H9 (cell line): ENCODE measurements at regions not wholly inside any gene's neighbourhood (a gene's known extent, or its start where the extent isn't known, plus 50 kb on each side); places are given as distances from the start of the nearest gene placed in this dataset.

Experiments
- DNase-seq: peaks from one replicate; pipeline ENCODE4 v3.0.0-alpha.2; 2017
- H2AFZ ChIP-seq: one replicate; pipeline ENCODE4 v1.6.1; 2013; ENCODE audit warnings: mild to moderate bottlenecking, low read length, control low read depth, moderate library complexity
- H2AK5ac ChIP-seq: 2 replicates; pipeline ENCODE4 v1.6.1; 2013; ENCODE audit warnings: low read length, control low read depth, mixed read lengths; ENCODE audit not compliant: insufficient read length
- H2BK120ac ChIP-seq: one replicate; pipeline ENCODE4 v1.6.1; 2013; ENCODE audit warnings: low read depth, mild to moderate bottlenecking, low read length, control low read depth, inconsistent platforms; ENCODE audit not compliant: poor library complexity, severe bottlenecking
- H2BK12ac ChIP-seq: 2 replicates; pipeline ENCODE4 v1.6.1; 2013; ENCODE audit warnings: low read length, control low read depth, mixed read lengths, low read depth; ENCODE audit not compliant: insufficient read length
- H2BK15ac ChIP-seq: 2 replicates; pipeline ENCODE4 v1.6.1; 2013; ENCODE audit warnings: low read depth, low read length, control low read depth
- H2BK20ac ChIP-seq: one replicate; pipeline ENCODE4 v1.6.1; 2013; ENCODE audit warnings: low read depth, mild to moderate bottlenecking, low read length, control low read depth, inconsistent platforms; ENCODE audit not compliant: poor library complexity, severe bottlenecking
- H2BK5ac ChIP-seq: 2 replicates; pipeline ENCODE4 v1.6.1; 2013; ENCODE audit warnings: low read length, control low read depth, mixed read lengths; ENCODE audit not compliant: insufficient read length
- H3K14ac ChIP-seq: 2 replicates; pipeline ENCODE4 v1.6.1; 2013; ENCODE audit warnings: low read length, control low read depth; ENCODE audit not compliant: insufficient read depth
- H3K18ac ChIP-seq: 2 replicates; pipeline ENCODE4 v1.6.1; 2013; ENCODE audit warnings: low read depth, mild to moderate bottlenecking, mixed read lengths, low read length, control low read depth; ENCODE audit not compliant: insufficient read length
- H3K23ac ChIP-seq: 2 replicates; pipeline ENCODE4 v1.6.1; 2013; ENCODE audit warnings: low read length, control low read depth, mixed read lengths, low read depth; ENCODE audit not compliant: insufficient read length
- H3K23me2 ChIP-seq: 2 replicates; pipeline ENCODE4 v1.6.1; 2013; ENCODE audit warnings: low read depth, mild to moderate bottlenecking, mixed read lengths, low read length, control low read depth; ENCODE audit not compliant: insufficient read length, poor library complexity, severe bottlenecking
- H3K27ac ChIP-seq: 2 replicates; pipeline ENCODE4 v1.5.1; 2013; ENCODE audit warnings: low read length, control low read depth, mixed read lengths, low read depth; ENCODE audit not compliant: insufficient read length
- H3K27me3 ChIP-seq: 2 replicates; pipeline ENCODE4 v1.6.1; 2013; ENCODE audit warnings: low read length, control low read depth, inconsistent platforms; ENCODE audit not compliant: insufficient read depth
- H3K4ac ChIP-seq: 2 replicates; pipeline ENCODE4 v1.6.1; 2013; ENCODE audit warnings: low read depth, mild to moderate bottlenecking, control low read depth, inconsistent platforms, low read length, moderate library complexity
- H3K4me1 ChIP-seq: 2 replicates; pipeline ENCODE4 v1.6.1; 2013; ENCODE audit warnings: low read length, control low read depth, inconsistent platforms; ENCODE audit not compliant: insufficient read depth
- H3K4me2 ChIP-seq: 2 replicates; pipeline ENCODE4 v1.6.1; 2013; ENCODE audit warnings: low read length, control low read depth, mixed read lengths; ENCODE audit not compliant: insufficient read length, insufficient read depth
- H3K56ac ChIP-seq: 2 replicates; pipeline ENCODE4 v1.6.1; 2013; ENCODE audit warnings: low read depth, mild to moderate bottlenecking, mixed read lengths, low read length, control low read depth; ENCODE audit not compliant: insufficient read length
- H3K79me1 ChIP-seq: 2 replicates; pipeline ENCODE4 v1.6.1; 2013; ENCODE audit warnings: low read depth, mild to moderate bottlenecking, moderate library complexity, low read length, control low read depth, inconsistent platforms; ENCODE audit not compliant: insufficient read depth, poor library complexity, severe bottlenecking
- H3K79me2 ChIP-seq: 2 replicates; pipeline ENCODE4 v1.6.1; 2013; ENCODE audit warnings: low read length, control low read depth, inconsistent platforms; ENCODE audit not compliant: insufficient read depth
- H3K9ac ChIP-seq: 2 replicates; pipeline ENCODE4 v1.6.1; 2013; ENCODE audit warnings: low read length, control low read depth, mixed read lengths; ENCODE audit not compliant: insufficient read length; ENCODE audit errors: extremely low read depth
- H3K9me3 ChIP-seq: one replicate; pipeline ENCODE4 v1.6.1; 2013; ENCODE audit warnings: low read depth, low read length, inconsistent platforms; ENCODE audit not compliant: control insufficient read depth
- H3T11ph ChIP-seq: one replicate; pipeline ENCODE4 v1.6.1; 2013; ENCODE audit warnings: mild to moderate bottlenecking, low read length, control low read depth, inconsistent platforms
- H4K20me1 ChIP-seq: one replicate; pipeline ENCODE4 v1.6.1; 2013; ENCODE audit not compliant: control insufficient read depth, insufficient read length, insufficient read depth
- H4K5ac ChIP-seq: 2 replicates; pipeline ENCODE4 v1.6.1; 2013; ENCODE audit warnings: low read depth, mild to moderate bottlenecking, mixed read lengths, low read length, control low read depth; ENCODE audit not compliant: insufficient read length
- H4K8ac ChIP-seq: replicated peaks from 2 replicates; pipeline ENCODE4 v1.6.1; 2013; ENCODE audit warnings: low read length, control low read depth, mixed read lengths, low read depth; ENCODE audit not compliant: insufficient read length
- H4K91ac ChIP-seq: 2 replicates; pipeline ENCODE4 v1.6.1; 2013; ENCODE audit warnings: low read depth, mild to moderate bottlenecking, moderate library complexity, mixed read lengths, low read length, control low read depth; ENCODE audit not compliant: insufficient read length
- H3K27ac Mint-ChIP-seq, 3 experiments: 2 replicates in 2 of 3; 3 replicates in 1 of 3; pipeline ENCODE4 v1.8.0; 2020 to 2021; ENCODE audit warnings: mixed read lengths in 3 of 3, mild to moderate bottlenecking in 1 of 3, moderate library complexity in 1 of 3
- H3K27me3 Mint-ChIP-seq: 2 replicates; pipeline ENCODE4 v1.8.0; 2021; ENCODE audit warnings: low read depth, mild to moderate bottlenecking, moderate library complexity, mixed read lengths
- H3K36me3 Mint-ChIP-seq, 3 experiments: 2 replicates in 2 of 3; 3 replicates in 1 of 3; pipeline ENCODE4 v1.8.0; 2020 to 2021; ENCODE audit warnings: low read depth in 3 of 3, mixed read lengths in 3 of 3; ENCODE audit not compliant: insufficient read depth in 1 of 3
- H3K4me1 Mint-ChIP-seq, 2 experiments: 2 replicates each; pipeline ENCODE4 v1.8.0; 2020; ENCODE audit warnings: mixed read lengths in 2 of 2
- H3K4me3 Mint-ChIP-seq, 2 experiments: 2 replicates in 1 of 2; 3 replicates in 1 of 2; pipeline ENCODE4 v1.8.0; 2020 to 2021; ENCODE audit warnings: mild to moderate bottlenecking in 2 of 2, mixed read lengths in 2 of 2, moderate library complexity in 1 of 2
- H3K9me3 Mint-ChIP-seq, 2 experiments: 2 replicates in 1 of 2; 3 replicates in 1 of 2; pipeline ENCODE4 v1.8.0; 2020; ENCODE audit warnings: mild to moderate bottlenecking in 2 of 2, mixed read lengths in 2 of 2, moderate library complexity in 1 of 2
- WGBS: extraction: QIAGEN DNeasy Blood & Tissue Kit; methylation state at CpG from one replicate; pipeline ENCODE4 v1.1.7; 2013; ENCODE audit warnings: missing lambda C conversion rate, low lambda C conversion rate, mixed read lengths; ENCODE audit not compliant: insufficient read length; ENCODE audit errors: extremely low coverage; 5-methylcytosine and 5-hydroxymethylcytosine counted together
- TF ChIP-seq, protein P1 (sequence below): fragments of 200-600 bp; sonication (generic); conservative IDR thresholded peaks from 3 replicates; pipeline ENCODE4 v1.8.0; 2021; ENCODE audit warnings: antibody characterized with exemption, mild to moderate bottlenecking

DNA sequence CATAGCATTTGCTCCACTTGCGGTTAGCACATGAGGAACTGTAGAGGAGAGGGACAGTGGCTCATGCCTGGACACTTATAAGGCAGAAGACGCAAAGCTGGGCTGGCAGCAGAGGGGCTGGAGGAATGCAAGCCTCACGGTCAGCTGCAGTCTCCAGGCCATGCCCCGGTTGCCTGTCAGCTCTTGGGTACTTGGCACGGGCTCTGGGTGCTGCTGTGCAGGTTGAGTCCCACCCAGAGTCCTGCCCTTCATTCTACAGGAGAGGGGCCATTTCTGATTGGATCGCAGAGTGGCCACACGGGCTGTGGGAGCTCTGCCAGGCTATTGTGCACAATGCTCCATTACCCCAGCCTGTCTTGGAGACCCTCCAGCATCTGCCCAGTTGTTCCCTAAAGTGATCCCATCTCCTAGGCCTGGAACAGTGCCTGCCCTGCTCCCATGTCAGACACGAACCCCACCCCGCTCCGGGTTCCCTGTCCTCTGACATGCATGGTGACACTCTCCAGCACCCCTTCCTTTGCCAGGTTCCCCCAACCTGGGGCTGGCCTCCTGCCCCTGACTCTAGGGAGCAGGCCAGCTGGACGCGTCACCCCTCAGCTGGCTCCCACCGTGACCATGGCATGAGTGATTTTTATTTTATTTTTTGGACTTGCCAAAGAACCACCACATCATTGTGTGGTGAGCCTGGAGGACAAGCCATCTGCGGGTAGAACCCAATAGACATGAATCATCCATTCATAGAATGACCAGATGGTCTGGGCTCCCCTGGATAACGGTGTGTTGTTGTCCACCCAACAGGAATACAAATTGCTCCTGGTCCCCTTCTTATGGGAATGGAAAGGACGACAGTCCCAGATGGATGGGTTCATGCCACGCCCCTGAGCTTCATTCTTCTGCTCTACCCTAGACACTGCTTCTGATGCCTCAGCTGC lies 51.0 kb upstream of the KLF13 start:
- no peak overlapping the region for H3K4me3 Mint-ChIP-seq
- H2AK5ac ChIP-seq: no peak overlapping the region
- H2BK12ac ChIP-seq: no peak overlapping the region
- H2BK15ac ChIP-seq: no peak overlapping the region
- no peak overlapping the region for H3K27ac Mint-ChIP-seq
- TF ChIP-seq, protein P1, sequence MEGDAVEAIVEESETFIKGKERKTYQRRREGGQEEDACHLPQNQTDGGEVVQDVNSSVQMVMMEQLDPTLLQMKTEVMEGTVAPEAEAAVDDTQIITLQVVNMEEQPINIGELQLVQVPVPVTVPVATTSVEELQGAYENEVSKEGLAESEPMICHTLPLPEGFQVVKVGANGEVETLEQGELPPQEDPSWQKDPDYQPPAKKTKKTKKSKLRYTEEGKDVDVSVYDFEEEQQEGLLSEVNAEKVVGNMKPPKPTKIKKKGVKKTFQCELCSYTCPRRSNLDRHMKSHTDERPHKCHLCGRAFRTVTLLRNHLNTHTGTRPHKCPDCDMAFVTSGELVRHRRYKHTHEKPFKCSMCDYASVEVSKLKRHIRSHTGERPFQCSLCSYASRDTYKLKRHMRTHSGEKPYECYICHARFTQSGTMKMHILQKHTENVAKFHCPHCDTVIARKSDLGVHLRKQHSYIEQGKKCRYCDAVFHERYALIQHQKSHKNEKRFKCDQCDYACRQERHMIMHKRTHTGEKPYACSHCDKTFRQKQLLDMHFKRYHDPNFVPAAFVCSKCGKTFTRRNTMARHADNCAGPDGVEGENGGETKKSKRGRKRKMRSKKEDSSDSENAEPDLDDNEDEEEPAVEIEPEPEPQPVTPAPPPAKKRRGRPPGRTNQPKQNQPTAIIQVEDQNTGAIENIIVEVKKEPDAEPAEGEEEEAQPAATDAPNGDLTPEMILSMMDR: no peak
- no peak overlapping the region for H3K9ac ChIP-seq
- no peak overlapping the region for H4K91ac ChIP-seq
- no peak overlapping the region for H4K8ac ChIP-seq
- H2BK20ac ChIP-seq: no peak overlapping the region
- H3K36me3 Mint-ChIP-seq: no peaks in the 10 kb centered on the region
- no peak overlapping the region for H2BK120ac ChIP-seq
- H3K4me1 ChIP-seq: no peaks in the 10 kb centered on the region
- no peak overlapping the region for H3K4ac ChIP-seq
- H2AFZ ChIP-seq: no peak overlapping the region
- H3K14ac ChIP-seq: no peak overlapping the region
- peaks cover 6% of the 10 kb centered on the region for H3K27me3 Mint-ChIP-seq
- H3K9me3 Mint-ChIP-seq: no peaks in the 10 kb centered on the region; a peak in 1 of 5 replicates
- no peaks in the 10 kb centered on the region for H3K23me2 ChIP-seq
- no peaks in the 10 kb centered on the region for H3K27me3 ChIP-seq
- H4K5ac ChIP-seq: no peak overlapping the region
- H3K23ac ChIP-seq: no peak overlapping the region
- no peak overlapping the region for H3K4me2 ChIP-seq
- DNase-seq: no peak
- no peak overlapping the region for H3T11ph ChIP-seq
- no CpG with 5 or more reads among the region's 17 CpGs for WGBS
- H3K9me3 ChIP-seq: no peaks in the 10 kb centered on the region
- H3K18ac ChIP-seq: no peak overlapping the region
- no peaks in the 10 kb centered on the region for H4K20me1 ChIP-seq
- H3K4me1 Mint-ChIP-seq: peaks cover 19 to 34% of the 10 kb centered on the region in 2 experiments
- H3K56ac ChIP-seq: no peak overlapping the region
- H3K79me1 ChIP-seq: no peaks in the 10 kb centered on the region
- H2BK5ac ChIP-seq: no peak overlapping the region
- H3K27ac ChIP-seq: no peak overlapping the region
- no peaks in the 10 kb centered on the region for H3K79me2 ChIP-seq
